HCT116 (cell line): ENCODE measurements at regions not wholly inside any gene's neighbourhood (a gene's known extent, or its start where the extent isn't known, plus 50 kb on each side); places are given as distances from the start of the nearest gene placed in this dataset.

ENCODE experiments used
- ATAC-seq: fragments of 200-7000 bp; cut with Tn5 transposase; 2 replicates; pipeline ENCODE4 v1.9.1; 2020; ENCODE audit warnings: mild to moderate bottlenecking, moderate library complexity
- BruUV-seq: library from RNA; stranded (reverse); fragments of 400-500 nt; replicated peaks from 2 replicates; lab custom pipeline; 2021; lab: Mats Ljungman, UMichigan
- CTCF ChIA-PET: fragments of 300-600 bp; sonication (Branson Sonifier 250); formaldehyde crosslinking; loops from one replicate; lab custom pipeline; 2021; ENCODE audit warnings: antibody characterized with exemption; lab: Charles Lee
- POLR2A ChIA-PET: fragments of 300-600, 350-600 bp; sonication (Branson Sonifier 250); formaldehyde crosslinking; loops from one replicate; lab custom pipeline; 2021; ENCODE audit warnings: antibody characterized with exemption; lab: Charles Lee
- RAD21 ChIA-PET, 2 experiments: fragments of 300-600 bp; sonication (Branson Sonifier 250); formaldehyde crosslinking; loops; one replicate each; lab custom pipeline; 2023; ENCODE audit warnings: low total read pairs in 2 of 2; ENCODE audit not compliant: uncharacterized antibody in 2 of 2, unreplicated experiment in 2 of 2, low non-redundant PET in 1 of 2; lab: Charles Lee
- DNase-seq: peaks from one replicate; pipeline ENCODE4 v3.0.0-alpha.2; 2010; ENCODE audit warnings: low read depth, low spot score
- H2AFZ ChIP-seq: fragments of 200-600 bp; shearing (Covaris generic), sonication (generic); 2 replicates; pipeline ENCODE4 v1.6.1; 2017; ENCODE audit warnings: low read depth, mixed run types, mixed read lengths, antibody characterized with exemption, low read length; ENCODE audit not compliant: poor library complexity, severe bottlenecking
- H3K27ac ChIP-seq: 2 replicates; pipeline ENCODE4 v1.5.1; 2012; ENCODE audit warnings: low read depth, low read length
- H3K27me3 ChIP-seq: fragments of 200-600 bp; sonication (generic); 2 replicates; pipeline ENCODE4 v1.6.1; 2016; ENCODE audit warnings: mixed run types, low read length, mixed read lengths; ENCODE audit not compliant: insufficient read depth
- H3K36me3 ChIP-seq, 2 experiments: fragments of 200-500 bp in 1 of 2; fragments of 200-600 bp in 1 of 2; sonication (Bioruptor generic) in 1 of 2; sonication (generic) in 1 of 2; 2 replicates each; pipeline versions ENCODE4 v1.5.1 to v1.6.1; 2014 to 2016; ENCODE audit warnings: low read length in 2 of 2, inconsistent platforms in 1 of 2, mixed read lengths in 1 of 2, mixed run types in 1 of 2; ENCODE audit not compliant: insufficient read depth in 2 of 2, control insufficient read depth in 1 of 2
- H3K4me1 ChIP-seq, 2 experiments: fragments of 200-600 bp in 1 of 2; sonication (generic) in 1 of 2; 2 replicates each; pipeline versions ENCODE4 v1.5.1 to v1.6.1; 2012 to 2017; ENCODE audit warnings: low read length in 2 of 2, inconsistent platforms in 1 of 2, mild to moderate bottlenecking in 1 of 2, mixed read lengths in 1 of 2, mixed run types in 1 of 2, moderate library complexity in 1 of 2; ENCODE audit not compliant: insufficient read depth in 2 of 2, control insufficient read depth in 1 of 2
- H3K4me2 ChIP-seq: fragments of 200-600 bp; sonication (generic); 2 replicates; pipeline ENCODE4 v1.6.1; 2017; ENCODE audit warnings: mixed run types, low read length, mixed read lengths
- H3K4me3 ChIP-seq, 2 experiments: fragments of 200-600 bp in 1 of 2; sonication (generic) in 1 of 2; replicated peaks in 1 of 2; 2 replicates each; pipeline ENCODE4 v1.5.1; 2011 to 2016; ENCODE audit warnings: low read length in 2 of 2, control low read depth in 1 of 2, low read depth in 1 of 2, mild to moderate bottlenecking in 1 of 2, mixed read lengths in 1 of 2, mixed run types in 1 of 2
- H3K79me2 ChIP-seq: fragments of 200-600 bp; sonication (generic); 2 replicates; pipeline ENCODE4 v1.6.1; 2017; ENCODE audit warnings: mild to moderate bottlenecking, mixed run types, low read length, moderate library complexity, mixed read lengths; ENCODE audit not compliant: insufficient read depth
- H3K9ac ChIP-seq: fragments of 200-600 bp; sonication (generic); 2 replicates; pipeline ENCODE4 v1.6.1; 2016; ENCODE audit warnings: low read length, mixed read lengths
- H3K9me2 ChIP-seq: fragments of 200-600 bp; sonication (generic), shearing (Covaris generic); 2 replicates; pipeline ENCODE4 v1.6.1; 2017; ENCODE audit warnings: mixed run types, mild to moderate bottlenecking, moderate library complexity; ENCODE audit not compliant: insufficient read depth
- H3K9me3 ChIP-seq, 2 experiments: fragments of 200-500 bp in 1 of 2; fragments of 200-600 bp in 1 of 2; sonication (Bioruptor generic) in 1 of 2; sonication (generic) in 1 of 2; 2 replicates each; pipeline ENCODE4 v1.6.1; 2014 to 2017; ENCODE audit warnings: low read length in 2 of 2, mixed read lengths in 2 of 2, inconsistent platforms in 1 of 2, low read depth in 1 of 2, mild to moderate bottlenecking in 1 of 2, mixed run types in 1 of 2, moderate library complexity in 1 of 2; ENCODE audit not compliant: control insufficient read depth in 1 of 2, insufficient read depth in 1 of 2
- H4K20me1 ChIP-seq: fragments of 200-600 bp; sonication (generic), shearing (Covaris generic); 2 replicates; pipeline ENCODE4 v1.6.1; 2017; ENCODE audit warnings: mixed run types, mild to moderate bottlenecking, moderate library complexity; ENCODE audit not compliant: insufficient read depth
- CBX3 ChIP-seq: IDR thresholded peaks from 2 replicates; pipeline ENCODE4 v1.6.1; 2012; ENCODE audit warnings: low read depth
- EGR1 ChIP-seq: IDR thresholded peaks from 2 replicates; pipeline ENCODE4 v1.6.1; 2012; ENCODE audit warnings: low read depth
- ELF1 ChIP-seq: IDR thresholded peaks from 2 replicates; pipeline ENCODE4 v1.6.1; 2012; ENCODE audit warnings: low read depth, borderline replicate concordance
- EZH2 ChIP-seq: fragments of 200-600 bp; sonication (generic); IDR thresholded peaks from 2 replicates; pipeline ENCODE4 v1.6.1; 2017; ENCODE audit warnings: antibody characterized with exemption, mixed run types
- FOSL1 ChIP-seq: IDR thresholded peaks from 2 replicates; pipeline ENCODE4 v1.6.1; 2012; ENCODE audit warnings: low read depth
- JUND ChIP-seq: IDR thresholded peaks from 2 replicates; pipeline ENCODE4 v1.6.1; 2012
- POLR2A ChIP-seq: IDR thresholded peaks from 2 replicates; pipeline ENCODE4 v1.7.0; 2011; ENCODE audit warnings: borderline replicate concordance; ENCODE audit not compliant: insufficient read depth, insufficient read length; ENCODE audit errors: extremely low read depth
- POLR2AphosphoS5 ChIP-seq: IDR thresholded peaks from 2 replicates; pipeline ENCODE4 v1.6.1; 2011; ENCODE audit warnings: mild to moderate bottlenecking, low read depth, low read length, moderate library complexity
- RAD21 ChIP-seq: IDR thresholded peaks from 2 replicates; pipeline ENCODE4 v1.6.1; 2012; ENCODE audit warnings: low read depth, mild to moderate bottlenecking
- REST ChIP-seq: IDR thresholded peaks from 2 replicates; pipeline ENCODE4 v1.6.1; 2012; ENCODE audit warnings: low read depth
- SP1 ChIP-seq: IDR thresholded peaks from 2 replicates; pipeline ENCODE4 v1.6.1; 2012; ENCODE audit warnings: low read depth
- SRF ChIP-seq: IDR thresholded peaks from 2 replicates; pipeline ENCODE4 v1.6.1; 2012; ENCODE audit warnings: low read depth
- TCF7L2 ChIP-seq: IDR thresholded peaks from 2 replicates; pipeline ENCODE4 v1.7.0; 2011; ENCODE audit warnings: borderline replicate concordance, inconsistent platforms; ENCODE audit not compliant: insufficient read depth, insufficient read length; ENCODE audit errors: extremely low read depth
- YY1 ChIP-seq: IDR thresholded peaks from 2 replicates; pipeline ENCODE4 v1.6.1; 2011; ENCODE audit warnings: low read length, low read depth, moderate library complexity, mild to moderate bottlenecking; ENCODE audit not compliant: insufficient replicate concordance; ENCODE audit errors: extremely low read depth
- ZFX ChIP-seq: fragments of 450-650 bp; IDR thresholded peaks from 2 replicates; pipeline ENCODE4 v1.6.1; 2017
- intact Hi-C: fragments of 100-400 bp; cut with micrococcal nuclease; formaldehyde crosslinking; loops from 2 replicates; pipeline ENCODE4 v1.10.0; 2022
- TF ChIP-seq, protein P1 (sequence below): IDR thresholded peaks from 2 replicates; pipeline ENCODE4 v1.6.1; 2012
- TF ChIP-seq, protein P2 (sequence below): IDR thresholded peaks from 2 replicates; pipeline ENCODE4 v1.6.1; 2012

GRCh38 chr6:150761771-150762170 is 103.7 kb upstream of the MTHFD1L start (continued):
- TF ChIP-seq REST (no peak), RAD21 (no peak), FOSL1 (no peak), ZFX (no peak), POLR2AphosphoS5 (no peak), CBX3 (no peak), EZH2 (no peak), SRF (no peak), POLR2A (no peak), YY1 (no peak)
- TF ChIP-seq, protein P1, sequence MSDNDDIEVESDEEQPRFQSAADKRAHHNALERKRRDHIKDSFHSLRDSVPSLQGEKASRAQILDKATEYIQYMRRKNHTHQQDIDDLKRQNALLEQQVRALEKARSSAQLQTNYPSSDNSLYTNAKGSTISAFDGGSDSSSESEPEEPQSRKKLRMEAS = no peak
- TF ChIP-seq, protein P2, sequence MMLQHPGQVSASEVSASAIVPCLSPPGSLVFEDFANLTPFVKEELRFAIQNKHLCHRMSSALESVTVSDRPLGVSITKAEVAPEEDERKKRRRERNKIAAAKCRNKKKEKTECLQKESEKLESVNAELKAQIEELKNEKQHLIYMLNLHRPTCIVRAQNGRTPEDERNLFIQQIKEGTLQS = no peak

DNA sequence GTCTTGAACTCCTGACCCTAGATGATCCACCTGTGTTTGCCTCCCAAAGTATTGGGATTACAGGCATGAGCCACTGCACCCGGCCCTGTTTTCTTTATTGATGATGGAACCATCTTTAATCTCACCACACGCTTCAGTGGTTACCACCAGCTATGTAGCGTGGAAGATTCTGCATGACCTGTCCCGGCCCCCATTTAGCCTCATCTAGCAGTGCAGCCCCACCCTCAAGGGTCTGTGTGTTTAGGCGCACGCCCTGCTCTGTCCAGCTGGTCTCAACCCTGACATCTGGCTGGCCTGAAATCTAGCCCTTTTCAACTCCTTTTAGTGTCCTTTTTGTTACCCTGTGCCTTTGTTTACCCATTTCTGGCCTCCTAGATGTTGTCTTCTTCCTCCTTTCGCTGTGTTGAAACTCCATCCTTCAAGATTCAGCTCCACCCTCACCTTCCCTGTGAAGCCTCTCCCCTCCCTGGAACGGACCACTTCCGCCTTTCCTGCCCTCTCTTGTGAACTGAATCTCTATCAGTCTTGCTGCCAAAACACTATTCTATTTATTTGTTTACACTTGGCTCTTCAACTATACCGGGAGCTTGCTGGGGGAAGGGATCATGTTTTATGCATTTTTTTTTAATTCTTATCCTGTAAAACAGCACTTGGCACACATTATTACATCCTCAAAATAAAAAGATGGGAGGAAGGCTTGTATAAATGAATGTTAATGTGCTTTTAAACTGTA is 101.0 kb upstream of the MTHFD1L start:
- Histone ChIP-seq H3K36me3 (no peaks in the 10 kb centered on the region), H2AFZ (no peak overlapping the region), H3K9me3 (no peaks in the 10 kb centered on the region), H3K27me3 (no peaks in the 10 kb centered on the region), H3K9ac (no peak overlapping the region), H3K9me2 (no peaks in the 10 kb centered on the region), H3K27ac (no peak overlapping the region), H4K20me1 (no peaks in the 10 kb centered on the region), H3K4me3 (no peak overlapping the region), H3K4me1 (no peaks in the 10 kb centered on the region), H3K79me2 (no peaks in the 10 kb centered on the region), H3K4me2 (no peak overlapping the region)
- ChIA-PET CTCF (interaction anchor here (1.2 kb wide), 1 partner anchor 78 kb away, joined by 3 read pairs; no protein-coding TSS in a partner anchor), RAD21 (no interaction called here), POLR2A (no interaction called here)
- intact Hi-C loops = no loop called here
- ATAC-seq (no peak), DNase-seq (no peak)
- no TSS peak for BruUV-seq
- no peak for TF ChIP-seq SRF
- no peak for TF ChIP-seq CBX3
- no peak for TF ChIP-seq RAD21
- no peak for TF ChIP-seq REST
- no peak for TF ChIP-seq POLR2AphosphoS5
- TF ChIP-seq SP1 = no peak
- TF ChIP-seq, protein P2 = no peak
- no peak for TF ChIP-seq EGR1
- no peak for TF ChIP-seq FOSL1
- TF ChIP-seq EZH2 = no peak
- TF ChIP-seq ELF1 = no peak
- no peak for TF ChIP-seq JUND
- TF ChIP-seq TCF7L2 = no peak
